ENCODE measurements at regions not wholly inside any gene's neighbourhood (a gene's known extent, or its start where the extent isn't known, plus 50 kb on each side); places are given as distances from the start of the nearest gene placed in this dataset.

- Histone ChIP-seq H3K4me1 (ENCODE audit: control insufficient read depth in 1 of 2, insufficient read depth in 2 of 2, low read length in 2 of 2) (peaks cover 0 to 2% of the 10 kb centered on the region in 2 experiments; a peak in 1 of 4 replicates), H2AFZ (ENCODE audit: low read depth, low read length, poor library complexity, severe bottlenecking) (no peak overlapping the region), H3K4me2 (ENCODE audit: low read length) (no peak overlapping the region), H3K9ac (ENCODE audit: low read length) (no peak overlapping the region), H3K4me3 (replicated peaks in 1 of 2; ENCODE audit: low read depth in 1 of 2, low read length in 2 of 2) (no peak overlapping the region), H3K79me2 (ENCODE audit: insufficient read depth, low read length) (no peaks in the 10 kb centered on the region), H3K36me3 (ENCODE audit: control insufficient read depth in 1 of 2, insufficient read depth in 2 of 2, low read length in 2 of 2) (no peaks in the 10 kb centered on the region), H3K27me3 (ENCODE audit: insufficient read depth, low read length) (no peaks in the 10 kb centered on the region), H4K20me1 (ENCODE audit: insufficient read depth) (no peaks in the 10 kb centered on the region; the same call in 1 of the 2 replicates), H3K9me3 (ENCODE audit: control insufficient read depth in 1 of 2, insufficient read depth in 1 of 2, low read depth in 1 of 2, low read length in 2 of 2) (no peaks in the 10 kb centered on the region), H3K9me2 (ENCODE audit: insufficient read depth) (no peaks in the 10 kb centered on the region), H3K27ac (ENCODE audit: low read depth, low read length) (no peak overlapping the region)
- ATAC-seq (no peak), DNase-seq (ENCODE audit: low read depth, low spot score) (no peak)
- ChIA-PET RAD21 (ENCODE audit: low non-redundant PET in 1 of 2, low total read pairs in 2 of 2, uncharacterized antibody in 2 of 2, unreplicated experiment in 2 of 2) (no interaction called here), CTCF (no interaction called here), POLR2A (no interaction called here)
- intact Hi-C loops (cut with micrococcal nuclease) = no loop called here
- BruUV-seq (replicated peaks) = no TSS peak
- TF ChIP-seq ATF3 (IDR thresholded peaks at IDR 0.05) (no peak), SIN3A (IDR thresholded peaks at IDR 0.05; ENCODE audit: low read depth) (no peak), CBX3 (IDR thresholded peaks at IDR 0.05; ENCODE audit: low read depth) (no peak), EGR1 (IDR thresholded peaks at IDR 0.05; ENCODE audit: low read depth) (no peak), ZFX (IDR thresholded peaks at IDR 0.05) (no peak), RAD21 (IDR thresholded peaks at IDR 0.05; ENCODE audit: low read depth) (no peak), ELF1 (IDR thresholded peaks at IDR 0.05; ENCODE audit: borderline replicate concordance, low read depth) (no peak), YY1 (IDR thresholded peaks at IDR 0.05; ENCODE audit: extremely low read depth, insufficient replicate concordance, low read depth, low read length) (no peak), ZNF274 (IDR thresholded peaks at IDR 0.05; ENCODE audit: low read depth, low read length) (no peak)
Measured at GRCh38 chr2:134183679-134184078, 70.2 kb upstream of the MGAT5 start.

- Histone ChIP-seq H2AFZ (ENCODE audit: low read depth, low read length, poor library complexity, severe bottlenecking) (no peak overlapping the region), H3K27ac (ENCODE audit: low read depth, low read length) (no peak overlapping the region), H3K9me2 (ENCODE audit: insufficient read depth) (no peaks in the 10 kb centered on the region), H3K4me3 (replicated peaks in 1 of 2; ENCODE audit: low read depth in 1 of 2, low read length in 2 of 2) (no peak overlapping the region), H3K36me3 (ENCODE audit: control insufficient read depth in 1 of 2, insufficient read depth in 2 of 2, low read length in 2 of 2) (no peaks in the 10 kb centered on the region), H3K9ac (ENCODE audit: low read length) (no peak overlapping the region), H4K20me1 (ENCODE audit: insufficient read depth) (no peaks in the 10 kb centered on the region; the same call in 1 of the 2 replicates), H3K27me3 (ENCODE audit: insufficient read depth, low read length) (no peaks in the 10 kb centered on the region), H3K4me1 (ENCODE audit: control insufficient read depth in 1 of 2, insufficient read depth in 2 of 2, low read length in 2 of 2) (peaks cover 0 to 8% of the 10 kb centered on the region in 2 experiments; a peak in 1 of 4 replicates), H3K79me2 (ENCODE audit: insufficient read depth, low read length) (no peaks in the 10 kb centered on the region), H3K9me3 (ENCODE audit: control insufficient read depth in 1 of 2, insufficient read depth in 1 of 2, low read depth in 1 of 2, low read length in 2 of 2) (no peaks in the 10 kb centered on the region), H3K4me2 (ENCODE audit: low read length) (no peak overlapping the region)
- ChIA-PET RAD21 (ENCODE audit: low non-redundant PET in 1 of 2, low total read pairs in 2 of 2, uncharacterized antibody in 2 of 2, unreplicated experiment in 2 of 2) (no interaction called here), CTCF (no interaction called here), POLR2A (no interaction called here)
- no peak for ATAC-seq
- intact Hi-C loops (cut with micrococcal nuclease) = no loop called here
- no peak for TF ChIP-seq SIN3A (IDR thresholded peaks at IDR 0.05; ENCODE audit: low read depth)
- no peak for TF ChIP-seq POLR2AphosphoS5 (IDR thresholded peaks at IDR 0.05; ENCODE audit: low read depth, low read length)
- TF ChIP-seq POLR2A (IDR thresholded peaks at IDR 0.05; ENCODE audit: borderline replicate concordance, extremely low read depth, insufficient read depth, insufficient read length) = no peak
- no peak for TF ChIP-seq CEBPB (IDR thresholded peaks at IDR 0.05; ENCODE audit: low read depth)
- TF ChIP-seq ZNF274 (IDR thresholded peaks at IDR 0.05; ENCODE audit: low read depth, low read length) = no peak
- no peak for TF ChIP-seq MAX (IDR thresholded peaks at IDR 0.05)
- no peak for DNase-seq (ENCODE audit: low read depth, low spot score)
- no TSS peak for BruUV-seq (replicated peaks)
Measured at GRCh38 chr2:134185639-134186038, 68.2 kb upstream of the MGAT5 start.
